Esophagus squamous epithelium (tissue), 5 donors: ENCODE measurements at regions not wholly inside any gene's neighbourhood (a gene's known extent, or its start where the extent isn't known, plus 50 kb on each side); places are given as distances from the start of the nearest gene placed in this dataset.

Source experiments
- DNase-seq: peaks from one replicate; lab custom pipeline; 2025; lab: John Stamatoyannopoulos, UW
- H3K27ac ChIP-seq, 4 donors: fragments of 200-600 bp; sonication (generic); one replicate each; pipeline ENCODE4 v1.5.1; 2016 to 2019; ENCODE audit warnings: mild to moderate bottlenecking in 1 of 4
- H3K27me3 ChIP-seq, 4 donors: fragments of 200-600 bp; sonication (generic); 1 replicate in 3 of 4; 2 replicates in 1 of 4; pipeline versions ENCODE4 v1.5.1 to v1.6.0; 2017 to 2021; ENCODE audit warnings: antibody characterized with exemption in 1 of 4
- H3K36me3 ChIP-seq, 3 donors: fragments of 200-600 bp; sonication (generic); one replicate each; pipeline ENCODE4 v1.5.1; 2016 to 2019
- H3K4me1 ChIP-seq, 3 donors: fragments of 200-600 bp; sonication (generic); one replicate each; pipeline ENCODE4 v1.5.1; 2017 to 2019
- H3K4me3 ChIP-seq, 4 donors: fragments of 200-600 bp; sonication (generic); 1 replicate in 3 of 4; 2 replicates in 1 of 4; pipeline ENCODE4 v1.5.1; 2016 to 2019; ENCODE audit warnings: mild to moderate bottlenecking in 2 of 4, moderate library complexity in 1 of 4
- H3K9me3 ChIP-seq, 3 donors: fragments of 200-600 bp; sonication (generic); one replicate each; pipeline ENCODE4 v1.5.1; 2016 to 2019
- CTCF ChIP-seq, 6 experiments: fragments of 450-650 bp in 4 of 6; fragments of 200-600 bp in 2 of 6; sonication (generic) in 2 of 6; IDR thresholded peaks; one replicate each; pipeline ENCODE4 v1.5.1; 2016 to 2019; ENCODE audit warnings: antibody characterized with exemption in 6 of 6, mild to moderate bottlenecking in 4 of 6, moderate library complexity in 4 of 6
- POLR2A ChIP-seq, 4 donors: fragments of 450-650 bp; IDR thresholded peaks; one replicate each; pipeline ENCODE4 v1.6.1; 2017; ENCODE audit warnings: antibody characterized with exemption in 4 of 4, mild to moderate bottlenecking in 4 of 4, moderate library complexity in 3 of 4
- WGBS, 2 donors: methylation state at CpG; one replicate each; pipeline ENCODE4 v1.1.5; 2018; 5-methylcytosine and 5-hydroxymethylcytosine counted together
- intact Hi-C: fragments of 100-400 bp; cut with DNase I; formaldehyde crosslinking; loops from one replicate; pipeline ENCODE4 v1.15.0; 2022
- donor health status: DM: yes; HTN: yes; CAD: no.

- no peak overlapping the region for H3K4me3 ChIP-seq
- TF ChIP-seq CTCF (IDR thresholded peaks at IDR 0.05): no peak
- no peak for TF ChIP-seq POLR2A (IDR thresholded peaks at IDR 0.05)
- 42 to 57% methylated on average over 6 of the region's 6 CpGs for WGBS, 2 donors
- no peaks in the 10 kb centered on the region for H3K36me3 ChIP-seq
- H3K4me1 ChIP-seq: no peaks in the 10 kb centered on the region
- DNase-seq: no peak
- no peak overlapping the region for H3K27ac ChIP-seq
- no peaks in the 10 kb centered on the region for H3K9me3 ChIP-seq
- H3K27me3 ChIP-seq: no peaks in the 10 kb centered on the region
- intact Hi-C loops: no loop called here
Observed at GRCh38 chr2:198408171-198408570, 603.8 kb downstream of the PLCL1 start.

- intact Hi-C loops: no loop called here
- H3K36me3 ChIP-seq: no peaks in the 10 kb centered on the region
- no peaks in the 10 kb centered on the region for H3K4me1 ChIP-seq
- H3K9me3 ChIP-seq: no peaks in the 10 kb centered on the region
- H3K4me3 ChIP-seq: no peak overlapping the region
- no peak overlapping the region for H3K27ac ChIP-seq
- no peaks in the 10 kb centered on the region for H3K27me3 ChIP-seq
- no peak for DNase-seq
- no peak for TF ChIP-seq POLR2A (IDR thresholded peaks at IDR 0.05)
- TF ChIP-seq CTCF (IDR thresholded peaks at IDR 0.05): no peak
Observed at GRCh38 chr2:198405311-198405710, 600.9 kb downstream of the PLCL1 start.

- TF ChIP-seq CTCF (IDR thresholded peaks at IDR 0.05): no peak
- no peak for TF ChIP-seq POLR2A (IDR thresholded peaks at IDR 0.05)
- no peaks in the 10 kb centered on the region for H3K27me3 ChIP-seq
- no peaks in the 10 kb centered on the region for H3K4me1 ChIP-seq
- no peak for DNase-seq
- H3K36me3 ChIP-seq: no peaks in the 10 kb centered on the region
- no peak overlapping the region for H3K27ac ChIP-seq
- WGBS, 2 donors: 73 to 83% methylated on average over 1 of the region's 1 CpG
- intact Hi-C loops: no loop called here
- H3K9me3 ChIP-seq: no peaks in the 10 kb centered on the region
- no peak overlapping the region for H3K4me3 ChIP-seq
Observed at GRCh38 chr2:198401644-198402043, 597.3 kb downstream of the PLCL1 start.

- Histone ChIP-seq H3K4me1 (no peaks in the 10 kb centered on the region), H3K27ac (no peak overlapping the region), H3K9me3 (no peaks in the 10 kb centered on the region), H3K4me3 (no peak overlapping the region), H3K27me3 (no peaks in the 10 kb centered on the region), H3K36me3 (no peaks in the 10 kb centered on the region)
- intact Hi-C loops: no loop called here
- no peak for TF ChIP-seq CTCF (IDR thresholded peaks at IDR 0.05)
- TF ChIP-seq POLR2A (IDR thresholded peaks at IDR 0.05): no peak
- no peak for DNase-seq
- WGBS, 2 donors: 48 to 63% methylated on average over 5 of the region's 5 CpGs
Observed at GRCh38 chr2:198400999-198401398, 596.6 kb downstream of the PLCL1 start.

GRCh38 chr2:198394208-198394607 is 589.8 kb downstream of the PLCL1 start:
- Histone ChIP-seq H3K4me1 (no peaks in the 10 kb centered on the region), H3K4me3 (no peak overlapping the region), H3K36me3 (no peaks in the 10 kb centered on the region), H3K27ac (no peak overlapping the region), H3K9me3 (no peaks in the 10 kb centered on the region), H3K27me3 (no peaks in the 10 kb centered on the region)
- intact Hi-C loops: no loop called here
- DNase-seq: no peak
- TF ChIP-seq POLR2A (IDR thresholded peaks at IDR 0.05): no peak
- no peak for TF ChIP-seq CTCF (IDR thresholded peaks at IDR 0.05)
- WGBS, 2 donors: 46 to 88% methylated on average over 2 of the region's 2 CpGs
